ENCODE measurements at regions not wholly inside any gene's neighbourhood (a gene's known extent, or its start where the extent isn't known, plus 50 kb on each side); places are given as distances from the start of the nearest gene placed in this dataset.

DNA sequence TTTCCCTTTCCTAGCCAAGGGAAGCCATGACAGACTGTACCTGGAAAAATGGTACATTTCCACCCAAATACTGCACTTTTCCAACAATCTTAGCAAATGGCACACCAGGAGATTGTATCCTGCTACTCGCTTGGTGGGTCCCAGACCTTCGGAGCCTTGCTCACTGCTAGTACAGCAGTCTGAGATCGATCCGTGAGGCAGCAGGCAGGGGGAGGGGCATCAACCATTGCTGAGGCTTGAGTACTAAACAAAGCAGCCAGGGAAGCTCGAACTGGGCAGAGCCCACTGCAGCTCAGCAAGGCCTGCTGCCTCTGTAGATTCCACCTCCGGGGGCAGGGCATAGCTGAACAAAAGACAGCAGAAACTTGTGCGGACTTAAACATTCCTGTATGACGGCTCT is 218.8 kb downstream of the LRIG3 start:
- Histone ChIP-seq H3K4me3 (ENCODE audit: low read depth in 1 of 3, low read length in 3 of 3) (no peak overlapping the region), H3K4me1 (ENCODE audit: control insufficient read depth in 4 of 4, insufficient read depth in 4 of 4, low read length in 3 of 4) (no peaks in the 10 kb centered on the region), H3K27me3 (ENCODE audit: control insufficient read depth in 4 of 4, insufficient read depth in 4 of 4, low read length in 3 of 4) (no peaks in the 10 kb centered on the region), H3K27ac (ENCODE audit: low read depth in 1 of 2, low read length in 2 of 2) (no peak overlapping the region), H3K9ac (ENCODE audit: low read depth in 1 of 2, low read length in 2 of 2) (no peak overlapping the region), H3K9me3 (ENCODE audit: control insufficient read depth in 4 of 4, low read length in 3 of 4) (no peaks in the 10 kb centered on the region), H3K36me3 (ENCODE audit: control insufficient read depth in 4 of 4, insufficient read depth in 3 of 4, low read depth in 1 of 4, low read length in 3 of 4) (no peaks in the 10 kb centered on the region)
- WGBS: 91% methylated on average over 8 of the region's 8 CpGs
- no peak for DNase-seq (ENCODE audit: low spot score)
- TF ChIP-seq MAX (IDR thresholded peaks at IDR 0.05) (no peak), CTCF (IDR thresholded peaks at IDR 0.05; ENCODE audit: low read depth, low read length, missing input control) (no peak), FOXA1 (IDR thresholded peaks at IDR 0.05) (no peak), NR2F2 (IDR thresholded peaks at IDR 0.05) (no peak), RAD21 (IDR thresholded peaks at IDR 0.05) (no peak), ZBTB33 (IDR thresholded peaks at IDR 0.05) (no peak), SP1 (IDR thresholded peaks at IDR 0.05) (no peak), RXRA (IDR thresholded peaks at IDR 0.05) (no peak), JUND (IDR thresholded peaks at IDR 0.05) (no peak), TAF1 (conservative IDR thresholded peaks at IDR 0.05) (no peak), YY1 (IDR thresholded peaks at IDR 0.05) (no peak), EGR1 (IDR thresholded peaks at IDR 0.05; ENCODE audit: low read depth in 2 of 2) (no peak), FOXA2 (IDR thresholded peaks at IDR 0.05) (no peak), HNF4G (IDR thresholded peaks at IDR 0.05) (no peak)
- TF ChIP-seq, protein P1, sequence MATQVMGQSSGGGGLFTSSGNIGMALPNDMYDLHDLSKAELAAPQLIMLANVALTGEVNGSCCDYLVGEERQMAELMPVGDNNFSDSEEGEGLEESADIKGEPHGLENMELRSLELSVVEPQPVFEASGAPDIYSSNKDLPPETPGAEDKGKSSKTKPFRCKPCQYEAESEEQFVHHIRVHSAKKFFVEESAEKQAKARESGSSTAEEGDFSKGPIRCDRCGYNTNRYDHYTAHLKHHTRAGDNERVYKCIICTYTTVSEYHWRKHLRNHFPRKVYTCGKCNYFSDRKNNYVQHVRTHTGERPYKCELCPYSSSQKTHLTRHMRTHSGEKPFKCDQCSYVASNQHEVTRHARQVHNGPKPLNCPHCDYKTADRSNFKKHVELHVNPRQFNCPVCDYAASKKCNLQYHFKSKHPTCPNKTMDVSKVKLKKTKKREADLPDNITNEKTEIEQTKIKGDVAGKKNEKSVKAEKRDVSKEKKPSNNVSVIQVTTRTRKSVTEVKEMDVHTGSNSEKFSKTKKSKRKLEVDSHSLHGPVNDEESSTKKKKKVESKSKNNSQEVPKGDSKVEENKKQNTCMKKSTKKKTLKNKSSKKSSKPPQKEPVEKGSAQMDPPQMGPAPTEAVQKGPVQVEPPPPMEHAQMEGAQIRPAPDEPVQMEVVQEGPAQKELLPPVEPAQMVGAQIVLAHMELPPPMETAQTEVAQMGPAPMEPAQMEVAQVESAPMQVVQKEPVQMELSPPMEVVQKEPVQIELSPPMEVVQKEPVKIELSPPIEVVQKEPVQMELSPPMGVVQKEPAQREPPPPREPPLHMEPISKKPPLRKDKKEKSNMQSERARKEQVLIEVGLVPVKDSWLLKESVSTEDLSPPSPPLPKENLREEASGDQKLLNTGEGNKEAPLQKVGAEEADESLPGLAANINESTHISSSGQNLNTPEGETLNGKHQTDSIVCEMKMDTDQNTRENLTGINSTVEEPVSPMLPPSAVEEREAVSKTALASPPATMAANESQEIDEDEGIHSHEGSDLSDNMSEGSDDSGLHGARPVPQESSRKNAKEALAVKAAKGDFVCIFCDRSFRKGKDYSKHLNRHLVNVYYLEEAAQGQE (IDR thresholded peaks at IDR 0.05): no peak

- H3K4me1 ChIP-seq (ENCODE audit: control insufficient read depth in 4 of 4, insufficient read depth in 4 of 4, low read length in 3 of 4): no peaks in the 10 kb centered on the region
- no peak overlapping the region for H3K9ac ChIP-seq (ENCODE audit: low read depth in 1 of 2, low read length in 2 of 2)
- TF ChIP-seq RXRA (IDR thresholded peaks at IDR 0.05) (no peak), NR2F2 (IDR thresholded peaks at IDR 0.05) (no peak), FOXA1 (IDR thresholded peaks at IDR 0.05) (no peak), GABPA (IDR thresholded peaks at IDR 0.05 in 1 of 2, conservative IDR thresholded peaks at IDR 0.05 in 1 of 2) (no peak), EGR1 (IDR thresholded peaks at IDR 0.05; ENCODE audit: low read depth in 2 of 2) (no peak), HNF4G (IDR thresholded peaks at IDR 0.05) (no peak), CTCF (IDR thresholded peaks at IDR 0.05; ENCODE audit: low read depth, low read length, missing input control) (no peak), ATF3 (IDR thresholded peaks at IDR 0.05) (no peak), TAF1 (conservative IDR thresholded peaks at IDR 0.05) (no peak), FOXA2 (IDR thresholded peaks at IDR 0.05) (no peak), RAD21 (IDR thresholded peaks at IDR 0.05) (no peak)
- TF ChIP-seq, protein P1 (IDR thresholded peaks at IDR 0.05): no peak
- DNase-seq (ENCODE audit: low spot score): no peak
- no peaks in the 10 kb centered on the region for H3K9me3 ChIP-seq (ENCODE audit: control insufficient read depth in 4 of 4, low read length in 3 of 4)
- no peak overlapping the region for H3K27ac ChIP-seq (ENCODE audit: low read depth in 1 of 2, low read length in 2 of 2)
- H3K36me3 ChIP-seq (ENCODE audit: control insufficient read depth in 4 of 4, insufficient read depth in 3 of 4, low read depth in 1 of 4, low read length in 3 of 4): no peaks in the 10 kb centered on the region
- H3K27me3 ChIP-seq (ENCODE audit: control insufficient read depth in 4 of 4, insufficient read depth in 4 of 4, low read length in 3 of 4): no peaks in the 10 kb centered on the region
- 85% methylated on average over 3 of the region's 3 CpGs for WGBS
- H3K4me3 ChIP-seq (ENCODE audit: low read depth in 1 of 3, low read length in 3 of 3): no peak overlapping the region
Measured at GRCh38 chr12:58703866-58704265, 216.4 kb downstream of the LRIG3 start.

All from liver (tissue), 8 donors.